ENCODE measurements at regions not wholly inside any gene's neighbourhood (a gene's known extent, or its start where the extent isn't known, plus 50 kb on each side); places are given as distances from the start of the nearest gene placed in this dataset.

GRCh38 chr2:17272170-17272569 is 246.1 kb downstream of the RAD51AP2 start:
- Histone ChIP-seq H3K36me3 (ENCODE audit: control insufficient read depth in 2 of 2, extremely low read depth in 1 of 2, insufficient read depth in 2 of 2, low read length in 2 of 2) (no peaks in the 10 kb centered on the region), H3K9ac (ENCODE audit: control insufficient read depth, extremely low read depth, insufficient read depth, low read length) (no peak overlapping the region), H3K4me1 (ENCODE audit: control insufficient read depth, extremely low read depth, insufficient read depth, low read length) (peaks cover 14% of the 10 kb centered on the region), H3K9me3 (ENCODE audit: control insufficient read depth, low read depth, low read length) (no peaks in the 10 kb centered on the region), H4K20me1 (ENCODE audit: control insufficient read depth, extremely low read depth, insufficient read depth, low read length) (no peaks in the 10 kb centered on the region), H3K79me2 (ENCODE audit: control insufficient read depth, insufficient read depth, low read length) (no peaks in the 10 kb centered on the region), H3K27me3 (ENCODE audit: control insufficient read depth, extremely low read depth, insufficient read depth, low read length) (no peaks in the 10 kb centered on the region), H2AFZ (ENCODE audit: control insufficient read depth, low read length) (no peak overlapping the region), H3K4me3 (ENCODE audit: control insufficient read depth in 2 of 3, extremely low read depth in 1 of 3, insufficient read depth in 2 of 3, low read depth in 1 of 3, low read length in 3 of 3) (no peak overlapping the region), H3K9me1 (ENCODE audit: control insufficient read depth, extremely low read depth, insufficient read depth, low read length) (no peaks in the 10 kb centered on the region), H3K4me2 (ENCODE audit: control insufficient read depth, extremely low read depth, insufficient read depth, low read depth, low read length) (no peak overlapping the region), H3K27ac (ENCODE audit: control insufficient read depth, insufficient read depth, low read length) (no peak overlapping the region)
- no peak for TF ChIP-seq EZH2 (IDR thresholded peaks at IDR 0.05; ENCODE audit: low read length)
- TF ChIP-seq, protein P1, sequence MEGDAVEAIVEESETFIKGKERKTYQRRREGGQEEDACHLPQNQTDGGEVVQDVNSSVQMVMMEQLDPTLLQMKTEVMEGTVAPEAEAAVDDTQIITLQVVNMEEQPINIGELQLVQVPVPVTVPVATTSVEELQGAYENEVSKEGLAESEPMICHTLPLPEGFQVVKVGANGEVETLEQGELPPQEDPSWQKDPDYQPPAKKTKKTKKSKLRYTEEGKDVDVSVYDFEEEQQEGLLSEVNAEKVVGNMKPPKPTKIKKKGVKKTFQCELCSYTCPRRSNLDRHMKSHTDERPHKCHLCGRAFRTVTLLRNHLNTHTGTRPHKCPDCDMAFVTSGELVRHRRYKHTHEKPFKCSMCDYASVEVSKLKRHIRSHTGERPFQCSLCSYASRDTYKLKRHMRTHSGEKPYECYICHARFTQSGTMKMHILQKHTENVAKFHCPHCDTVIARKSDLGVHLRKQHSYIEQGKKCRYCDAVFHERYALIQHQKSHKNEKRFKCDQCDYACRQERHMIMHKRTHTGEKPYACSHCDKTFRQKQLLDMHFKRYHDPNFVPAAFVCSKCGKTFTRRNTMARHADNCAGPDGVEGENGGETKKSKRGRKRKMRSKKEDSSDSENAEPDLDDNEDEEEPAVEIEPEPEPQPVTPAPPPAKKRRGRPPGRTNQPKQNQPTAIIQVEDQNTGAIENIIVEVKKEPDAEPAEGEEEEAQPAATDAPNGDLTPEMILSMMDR (optimal IDR thresholded peaks at IDR 0.05 in 1 of 3, IDR thresholded peaks at IDR 0.05 in 1 of 3, conservative IDR thresholded peaks at IDR 0.05 in 1 of 3; ENCODE audit: extremely low read depth in 1 of 3, insufficient read depth in 2 of 3, low read length in 3 of 3) = no peak
- dilution Hi-C loops (cut with MboI; ENCODE audit: extremely low pct_ligation_motif_present, low sequenced_read_pairs) = no loop called here
- peak; percentile 11 for DNase-seq (ENCODE audit: low read depth, low spot score)
- FAIRE-seq = peak; percentile 97

- Histone ChIP-seq H3K9me1 (ENCODE audit: control insufficient read depth, extremely low read depth, insufficient read depth, low read length) (no peaks in the 10 kb centered on the region), H3K4me1 (ENCODE audit: control insufficient read depth, extremely low read depth, insufficient read depth, low read length) (peaks cover 14% of the 10 kb centered on the region), H3K79me2 (ENCODE audit: control insufficient read depth, insufficient read depth, low read length) (no peaks in the 10 kb centered on the region), H3K4me3 (ENCODE audit: control insufficient read depth in 2 of 3, extremely low read depth in 1 of 3, insufficient read depth in 2 of 3, low read depth in 1 of 3, low read length in 3 of 3) (no peak overlapping the region), H3K36me3 (ENCODE audit: control insufficient read depth in 2 of 2, extremely low read depth in 1 of 2, insufficient read depth in 2 of 2, low read length in 2 of 2) (no peaks in the 10 kb centered on the region), H3K27ac (ENCODE audit: control insufficient read depth, insufficient read depth, low read length) (no peak overlapping the region), H3K27me3 (ENCODE audit: control insufficient read depth, extremely low read depth, insufficient read depth, low read length) (no peaks in the 10 kb centered on the region), H4K20me1 (ENCODE audit: control insufficient read depth, extremely low read depth, insufficient read depth, low read length) (no peaks in the 10 kb centered on the region), H3K9ac (ENCODE audit: control insufficient read depth, extremely low read depth, insufficient read depth, low read length) (no peak overlapping the region), H2AFZ (ENCODE audit: control insufficient read depth, low read length) (no peak overlapping the region), H3K4me2 (ENCODE audit: control insufficient read depth, extremely low read depth, insufficient read depth, low read depth, low read length) (no peak overlapping the region), H3K9me3 (ENCODE audit: control insufficient read depth, low read depth, low read length) (no peaks in the 10 kb centered on the region)
- dilution Hi-C loops (cut with MboI; ENCODE audit: extremely low pct_ligation_motif_present, low sequenced_read_pairs) = no loop called here
- DNase-seq (ENCODE audit: low read depth, low spot score) = no peak
- FAIRE-seq = no peak
- TF ChIP-seq, protein P1 (optimal IDR thresholded peaks at IDR 0.05 in 1 of 3, IDR thresholded peaks at IDR 0.05 in 1 of 3, conservative IDR thresholded peaks at IDR 0.05 in 1 of 3; ENCODE audit: extremely low read depth in 1 of 3, insufficient read depth in 2 of 3, low read length in 3 of 3) = no peak
- no peak for TF ChIP-seq EZH2 (IDR thresholded peaks at IDR 0.05; ENCODE audit: low read length)
Observed at GRCh38 chr2:17271416-17271815, 246.8 kb downstream of the RAD51AP2 start.
